ENCODE measurements at regions not wholly inside any gene's neighbourhood (a gene's known extent, or its start where the extent isn't known, plus 50 kb on each side); places are given as distances from the start of the nearest gene placed in this dataset.
A peak's percentile ranks its signal among the peaks of the same experiment; 100 is the strongest.

DNA sequence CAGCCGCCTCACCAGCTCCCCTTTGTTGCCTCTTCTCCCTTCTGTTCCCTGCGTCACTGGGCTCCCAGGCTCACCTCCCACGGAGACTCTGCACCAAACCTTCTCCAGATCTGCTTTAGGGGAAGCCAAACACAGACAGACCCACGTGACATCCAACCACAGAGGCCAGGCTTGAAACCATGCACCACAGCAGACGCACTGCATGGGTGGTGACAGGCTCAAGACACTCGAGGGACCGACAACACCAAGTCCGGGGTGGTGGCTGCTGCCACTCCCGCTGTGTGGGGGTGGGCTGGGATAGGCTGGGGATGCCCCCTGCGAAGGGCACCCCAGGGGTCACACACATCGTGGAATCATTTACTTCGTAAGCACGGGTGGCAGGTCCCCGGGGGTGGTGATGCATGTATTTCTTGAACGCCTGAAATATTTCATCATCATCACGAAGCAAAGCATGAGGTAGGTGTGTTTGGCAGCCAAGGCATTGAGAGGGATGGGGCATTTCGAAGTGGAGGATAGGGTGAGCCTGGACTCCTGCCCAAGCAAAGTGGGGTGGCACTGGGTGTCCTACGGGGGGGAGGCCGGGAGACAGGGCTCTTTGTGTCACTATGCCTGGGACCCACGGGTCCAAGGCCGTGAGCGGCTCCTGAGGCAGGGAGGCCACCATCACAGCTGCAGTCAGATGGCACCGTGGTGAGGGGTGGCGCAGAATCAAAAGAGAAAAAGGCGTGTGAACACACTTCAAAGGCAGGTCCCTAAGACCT lies 66.8 kb upstream of the RFLNA start:
- DNase-seq, result no peak

DNA sequence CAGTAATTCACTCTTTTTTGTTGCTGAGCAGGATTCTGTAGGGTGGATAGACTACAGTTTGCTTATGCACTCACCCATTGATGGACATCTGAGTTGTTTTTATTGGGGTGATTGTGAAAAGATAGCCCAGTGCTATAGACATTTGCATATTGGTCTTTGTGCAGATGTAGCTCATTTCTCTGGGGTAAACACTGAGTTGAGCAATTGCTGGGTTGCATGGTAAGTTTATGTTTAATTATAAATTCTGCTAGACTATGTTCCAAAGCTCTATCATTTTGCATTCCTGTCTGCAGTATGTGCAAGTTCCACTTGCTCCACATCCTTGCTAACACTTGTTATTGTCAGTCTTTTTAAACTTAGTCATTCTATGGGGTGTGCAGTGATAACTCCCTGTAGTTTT lies 65.4 kb upstream of the RFLNA start:
- no peak for DNase-seq

DNA sequence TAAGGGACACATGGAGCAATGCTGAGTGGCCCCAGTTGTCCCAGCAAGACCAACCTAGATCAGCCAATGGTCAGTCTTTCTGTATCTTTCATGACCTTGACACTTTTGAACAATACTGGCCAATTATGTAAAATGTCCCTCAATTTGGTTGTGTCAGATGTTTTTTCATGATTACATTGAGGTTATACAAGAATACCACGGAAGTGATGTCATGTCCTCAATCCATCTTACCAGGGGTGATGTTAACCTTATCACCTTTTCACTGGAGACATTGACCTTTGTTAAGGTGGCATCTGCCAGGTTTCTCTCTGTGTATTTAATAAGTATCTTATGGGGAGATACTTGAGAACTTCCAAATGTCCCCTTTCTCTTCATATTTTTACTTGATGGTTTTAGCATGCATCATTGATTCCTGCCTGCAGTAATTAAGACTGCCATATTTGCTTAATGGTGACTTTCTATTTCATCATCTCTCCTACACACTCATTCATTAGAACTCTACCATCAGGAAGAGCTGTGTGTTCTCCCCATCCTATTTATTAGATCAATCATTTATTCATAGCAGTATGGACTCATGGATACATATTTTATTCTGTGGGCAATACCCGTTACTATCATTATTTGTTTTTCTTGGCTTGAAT lies 64.7 kb upstream of the RFLNA start:
- DNase-seq, result no peak

DNA sequence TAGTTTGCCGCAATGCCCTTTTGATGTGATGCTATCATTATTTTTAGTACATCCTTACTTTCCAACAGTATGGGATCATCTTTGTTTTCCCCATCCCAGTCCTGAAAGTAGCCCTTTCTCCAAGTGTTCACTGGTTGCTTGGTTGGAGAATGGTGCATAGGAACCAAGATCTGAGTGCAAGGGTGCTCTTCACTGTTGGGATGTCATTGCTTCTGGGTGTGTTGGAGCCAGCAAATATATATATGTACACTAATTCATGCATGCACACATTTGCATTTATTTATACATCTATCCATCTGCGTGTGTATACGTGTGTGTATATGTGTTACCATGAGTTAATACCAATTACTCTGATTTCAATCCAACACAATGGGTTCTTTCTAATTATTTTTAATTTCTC lies 64.1 kb upstream of the RFLNA start:
- DNase-seq, result no peak

DNA sequence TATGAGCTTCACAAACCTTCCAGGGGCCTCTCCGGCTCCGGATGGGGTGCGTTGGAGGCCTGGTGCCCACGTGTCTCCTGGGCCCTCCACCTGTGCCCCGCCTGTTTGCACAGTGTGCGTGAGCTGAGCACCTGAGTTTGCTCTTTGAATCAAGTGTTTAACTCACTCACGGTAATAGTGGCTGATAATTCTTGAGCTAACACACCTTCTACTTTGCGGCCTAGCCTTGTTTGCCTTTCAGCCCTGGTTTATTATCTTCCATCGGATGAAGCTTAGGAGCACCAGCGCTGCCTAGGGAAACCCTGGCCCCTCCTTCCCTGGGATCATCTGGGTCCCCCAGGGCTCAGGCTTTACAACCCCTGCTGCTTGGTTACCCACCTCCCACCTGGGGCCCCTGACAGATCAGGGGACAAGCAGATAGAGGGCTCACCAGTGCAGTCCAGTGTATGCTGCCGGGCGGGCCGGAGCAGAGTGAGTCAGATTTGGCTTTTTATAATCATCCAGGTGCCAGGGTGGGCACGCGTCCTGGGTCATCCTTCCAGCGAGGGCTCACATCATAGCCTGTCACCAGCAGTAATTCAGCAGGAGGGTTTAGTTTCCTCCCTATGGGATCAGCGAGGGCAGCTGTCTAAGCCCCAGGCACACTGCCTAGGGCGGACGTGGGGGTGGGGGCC lies 62.8 kb upstream of the RFLNA start:
- peak; percentile 13 for DNase-seq

DNA sequence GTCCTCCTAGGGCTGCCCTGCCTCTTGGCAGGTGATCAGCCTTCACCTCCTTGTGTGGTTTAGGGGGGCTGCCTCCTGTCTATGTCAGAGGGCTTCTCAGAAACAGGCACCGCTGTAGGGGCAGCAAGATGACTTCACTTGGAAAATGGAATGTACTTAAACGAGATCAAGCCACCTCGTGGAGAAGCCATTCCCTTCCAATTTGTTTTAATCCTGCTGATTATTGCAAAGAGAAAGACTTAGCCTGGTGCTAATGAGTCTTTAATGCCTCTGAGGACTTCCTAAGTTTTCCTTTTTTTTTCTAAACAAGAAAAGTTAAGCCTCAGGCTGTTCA lies 62.3 kb upstream of the RFLNA start:
- DNase-seq, result no peak

DNA sequence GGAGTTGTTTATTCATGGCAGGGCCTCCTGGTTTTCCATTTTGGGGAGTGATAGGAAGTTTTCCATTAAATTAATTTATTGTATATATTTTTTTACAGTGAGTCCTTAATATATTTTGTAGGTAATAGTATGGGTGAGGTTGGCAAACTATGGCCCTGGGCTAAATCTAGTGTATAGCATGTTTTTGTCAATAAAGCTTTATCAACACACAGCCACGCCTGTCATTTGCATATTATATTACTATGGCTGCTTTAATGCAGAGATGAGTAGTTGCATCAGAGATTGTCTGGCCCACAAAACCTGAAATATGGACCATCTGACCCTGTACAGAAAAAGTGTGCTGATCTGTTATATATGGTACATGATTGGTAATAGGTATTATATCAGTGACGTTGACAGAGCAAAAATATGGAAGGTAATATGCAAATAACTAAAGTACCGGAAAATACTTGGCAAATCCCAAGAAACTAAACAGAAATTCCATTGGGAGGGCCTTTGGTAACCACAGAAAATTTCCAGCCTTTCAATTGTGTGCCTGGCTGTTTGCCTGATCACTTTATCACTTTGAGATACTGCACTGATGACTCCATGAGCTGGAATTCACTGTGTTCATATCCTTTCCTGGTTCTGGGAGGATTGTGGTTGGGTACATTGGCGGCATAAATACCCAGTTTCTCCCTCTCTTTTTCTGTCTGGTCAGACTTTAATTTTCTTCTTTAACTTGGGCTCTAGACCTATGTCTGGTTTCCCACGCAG lies 61.7 kb upstream of the RFLNA start:
- DNase-seq, result no peak

DNA sequence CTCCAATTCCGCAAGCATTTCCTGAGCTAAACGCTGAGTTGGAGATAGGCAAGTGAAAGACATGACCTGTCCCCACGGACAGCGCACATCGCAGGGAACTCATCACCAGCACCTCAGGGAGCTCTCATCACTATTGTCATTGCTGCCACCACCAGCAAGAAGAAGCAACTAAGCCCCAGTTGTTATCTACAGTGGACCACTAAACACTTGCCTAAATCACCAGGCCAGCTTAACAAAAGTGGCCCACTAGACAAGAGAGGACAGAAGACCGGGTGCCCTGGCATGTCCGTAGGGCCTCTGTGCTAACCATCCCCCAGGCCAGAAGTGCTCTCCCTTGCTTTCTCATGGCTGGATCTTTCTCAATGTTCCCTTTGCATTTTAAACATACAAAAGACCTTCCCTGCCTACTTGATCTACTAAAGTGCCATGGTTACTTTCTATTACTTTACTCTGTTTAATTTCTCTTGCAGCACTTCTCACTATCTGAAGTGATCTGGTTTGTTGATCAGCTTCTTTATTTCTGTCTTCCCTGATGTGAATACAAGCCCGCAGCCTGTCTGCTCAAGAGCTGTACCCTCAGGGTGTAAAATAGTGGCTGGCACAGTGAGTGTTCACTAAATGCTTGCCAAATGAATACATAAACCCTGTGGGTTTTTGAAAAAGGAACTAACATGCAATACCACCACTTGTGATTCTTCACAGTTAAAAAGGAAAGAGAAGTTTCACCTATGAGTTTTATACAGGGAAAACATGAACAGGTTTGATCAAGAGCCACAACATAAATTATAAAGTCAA lies 60.9 kb upstream of the RFLNA start:
- no peak for DNase-seq

DNA sequence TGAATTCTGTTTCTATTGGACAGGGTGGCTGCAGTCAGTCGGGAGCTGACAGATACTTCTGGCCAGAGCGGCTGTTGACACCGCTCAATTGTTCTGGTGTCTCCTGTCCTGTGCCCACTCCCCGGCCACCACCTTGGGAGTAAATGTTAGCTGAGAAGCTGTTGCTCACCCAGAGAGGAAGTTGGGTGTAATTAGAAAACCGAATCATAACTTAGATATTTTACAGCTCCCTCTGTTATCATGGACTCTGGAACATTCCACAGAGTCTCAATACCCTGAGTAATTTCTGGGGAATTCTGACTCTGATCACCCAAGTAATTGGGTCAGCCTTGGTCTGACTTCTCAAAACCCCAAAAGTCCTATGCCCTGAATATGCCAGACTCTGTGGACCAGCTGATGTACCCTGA lies 58.3 kb upstream of the RFLNA start:
- DNase-seq, result no peak

DNA sequence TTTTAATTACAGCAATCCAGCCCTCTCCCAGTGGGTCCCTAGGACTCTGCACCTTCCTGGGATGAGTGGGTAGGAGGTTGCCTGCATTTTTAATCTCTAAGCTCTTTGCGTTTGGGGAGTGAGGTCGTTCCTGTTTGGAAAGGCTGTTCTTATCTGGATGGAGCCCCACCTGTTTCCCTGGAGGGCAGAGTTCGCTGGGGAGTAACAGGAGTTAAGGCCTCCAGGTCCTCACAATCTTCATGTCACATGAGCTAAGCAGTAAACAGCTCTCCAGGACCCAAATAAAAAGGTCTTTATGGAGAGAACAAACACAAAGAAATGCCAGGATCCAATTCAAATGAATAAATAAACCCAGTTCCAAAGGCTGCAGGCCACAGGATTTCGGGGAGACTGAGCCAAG lies 56.0 kb upstream of the RFLNA start:
- DNase-seq, result no peak

DNA sequence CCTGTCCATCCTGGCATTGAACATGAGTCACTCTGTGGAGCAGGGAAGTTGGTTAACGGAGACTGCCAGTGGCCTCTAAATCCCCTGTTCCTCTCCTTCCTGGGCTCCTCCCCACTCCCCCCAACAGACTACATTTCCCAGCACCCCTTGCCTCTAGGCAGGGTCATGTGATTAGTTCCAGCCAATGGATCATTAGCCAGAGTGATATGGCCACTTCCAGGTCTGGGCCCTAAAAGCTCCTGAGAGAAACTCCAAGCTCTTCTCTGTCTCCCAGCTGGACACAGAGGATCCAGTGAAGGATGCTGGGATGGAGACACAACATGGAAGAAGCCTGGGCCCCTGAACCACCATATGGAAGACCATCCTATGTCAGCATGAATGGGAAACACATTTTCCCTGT lies 54.4 kb upstream of the RFLNA start:
- no peak for DNase-seq

DNA sequence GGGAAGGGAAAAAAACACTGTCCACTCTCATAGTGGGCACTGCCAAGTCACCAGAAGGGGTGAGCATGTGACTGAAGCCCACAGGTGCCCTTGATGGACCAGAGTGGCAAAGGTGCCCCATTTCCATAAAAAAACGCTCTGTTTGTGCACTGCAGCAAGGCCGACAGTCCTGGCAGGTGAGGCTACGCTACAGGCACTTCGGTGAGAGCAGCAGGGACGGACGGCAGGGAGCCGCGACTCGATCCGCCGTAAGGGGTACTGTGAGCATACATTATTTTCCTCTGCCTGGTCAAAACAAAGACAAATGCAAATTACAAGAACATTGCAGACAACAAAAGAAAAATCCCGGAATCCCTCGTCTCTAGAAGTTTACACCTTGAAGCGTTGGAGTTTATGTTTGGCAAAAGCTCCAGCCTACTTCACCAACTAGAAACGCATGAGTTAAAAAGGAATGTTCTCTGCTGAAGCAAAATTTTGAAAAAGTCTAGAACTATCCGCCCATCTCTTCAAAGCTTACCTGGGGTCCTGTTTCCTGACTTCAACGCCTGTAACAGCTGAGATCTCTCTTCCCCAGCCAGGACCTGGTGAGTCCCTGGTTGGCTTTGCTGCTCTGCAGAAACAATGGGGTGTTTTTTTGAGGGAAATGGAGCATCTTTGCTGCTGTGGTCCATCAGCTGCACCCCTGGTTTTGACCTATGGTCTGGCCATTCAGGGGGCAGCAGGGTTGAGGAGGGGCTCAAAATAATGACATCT lies 52.9 kb upstream of the RFLNA start:
- DNase-seq, result no peak

DNA sequence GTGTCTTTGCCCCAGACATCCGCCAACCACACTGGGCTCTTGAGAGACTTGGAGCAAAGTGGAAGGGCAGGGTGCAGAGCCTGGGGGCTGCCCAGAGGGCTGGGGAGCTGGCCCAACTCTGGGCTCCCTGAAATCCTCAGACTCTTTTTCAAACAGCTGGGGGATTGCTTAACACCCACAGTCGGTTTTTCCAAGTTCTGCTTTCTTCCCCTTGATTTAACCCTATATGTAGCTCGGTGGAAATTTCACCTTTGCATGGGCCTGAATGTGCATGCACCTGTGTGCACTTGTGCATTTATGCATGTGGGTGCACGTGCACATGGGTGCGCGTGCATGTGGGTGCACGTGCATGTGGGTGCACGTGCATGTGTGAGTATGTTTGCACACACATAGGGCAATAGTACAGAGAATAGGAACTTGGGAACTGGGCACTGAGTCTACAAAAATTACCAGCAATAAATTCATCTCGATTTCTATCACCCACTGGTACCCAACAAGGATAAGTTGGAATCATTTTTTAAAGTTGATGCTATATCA lies 52.3 kb upstream of the RFLNA start:
- DNase-seq, result no peak

DNA sequence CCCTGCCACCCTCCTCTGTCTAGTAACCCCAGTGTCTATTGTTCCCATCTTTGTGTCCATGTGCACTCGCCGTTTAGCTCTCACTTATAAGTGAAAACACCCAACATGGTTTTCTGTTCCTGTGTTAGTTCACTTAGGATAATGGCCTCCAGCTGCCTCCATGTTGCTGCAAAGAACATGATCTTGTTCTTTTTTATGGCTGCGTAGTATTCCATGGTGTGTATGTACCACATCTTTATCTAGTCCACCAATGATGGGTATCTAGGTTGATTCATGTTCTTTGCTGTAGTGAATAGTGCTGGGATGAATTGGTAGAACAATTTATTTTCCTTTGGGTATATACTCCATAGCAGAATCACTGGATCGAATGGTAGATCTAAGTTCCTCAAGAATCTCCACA lies 51.0 kb upstream of the RFLNA start:
- DNase-seq, result no peak
